Prostate gland (tissue), 2 donors: ENCODE measurements at regions not wholly inside any gene's neighbourhood (a gene's known extent, or its start where the extent isn't known, plus 50 kb on each side); places are given as distances from the start of the nearest gene placed in this dataset.

ENCODE experiments used
- CTCF ChIP-seq, 4 experiments: fragments of 200-600 bp in 2 of 4; fragments of 450-650 bp in 2 of 4; sonication (generic) in 2 of 4; IDR thresholded peaks; 1 replicate in 3 of 4; 2 replicates in 1 of 4; pipeline ENCODE4 v1.5.1; 2016 to 2019; ENCODE audit warnings: antibody characterized with exemption in 4 of 4, mild to moderate bottlenecking in 2 of 4, moderate library complexity in 2 of 4
- POLR2A ChIP-seq: fragments of 450-650 bp; IDR thresholded peaks from one replicate; pipeline ENCODE4 v1.6.1; 2016; ENCODE audit warnings: antibody characterized with exemption, mild to moderate bottlenecking
- POLR2AphosphoS5 ChIP-seq: sonication (generic); formaldehyde crosslinking; IDR thresholded peaks from one replicate; pipeline ENCODE4 v1.6.1; 2017; ENCODE audit warnings: antibody characterized with exemption

- no peak for TF ChIP-seq CTCF (IDR thresholded peaks at IDR 0.05)
- no peak for TF ChIP-seq POLR2A
- TF ChIP-seq POLR2AphosphoS5, result no peak
Measured at GRCh38 chr13:72586518-72586917, 140.9 kb downstream of the MZT1 start.
